PC-3 (cell line): ENCODE measurements at regions not wholly inside any gene's neighbourhood (a gene's known extent, or its start where the extent isn't known, plus 50 kb on each side); places are given as distances from the start of the nearest gene placed in this dataset.

Experiments used
- ATAC-seq: fragments of 200-7000 bp; cut with Tn5 transposase; 2 replicates; pipeline ENCODE4 v1.9.1; 2020; ENCODE audit warnings: mild to moderate bottlenecking, moderate library complexity
- BruUV-seq: library from RNA; stranded (reverse); fragments of 400-500 nt; replicated peaks from 2 replicates; lab custom pipeline; 2021; lab: Mats Ljungman, UMichigan
- CTCF ChIA-PET: fragments of 300-600 bp; sonication (Branson Sonifier 250); formaldehyde crosslinking; loops from one replicate; lab custom pipeline; 2022; ENCODE audit warnings: antibody characterized with exemption; lab: Charles Lee
- POLR2A ChIA-PET: fragments of 300-600 bp; sonication (Branson Sonifier 250); formaldehyde crosslinking; loops from one replicate; lab custom pipeline; 2022; ENCODE audit warnings: antibody characterized with exemption; ENCODE audit not compliant: unreplicated experiment; lab: Charles Lee
- DNase-seq: peaks from one replicate; pipeline ENCODE4 v3.0.0-alpha.2; 2015
- H2AFZ ChIP-seq: fragments of 300-600 bp; sonication (generic); 2 replicates; pipeline ENCODE4 v1.6.0; 2016; ENCODE audit warnings: antibody characterized with exemption, low read length
- H3F3A ChIP-seq: fragments of 300-600 bp; sonication (generic); one replicate; pipeline ENCODE4 v1.6.0; 2017; ENCODE audit warnings: antibody characterized with exemption, low read length, control low read depth, mild to moderate bottlenecking; ENCODE audit not compliant: unreplicated experiment
- H3K27ac ChIP-seq: fragments of 300-600 bp; sonication (generic); 2 replicates; pipeline ENCODE4 v1.5.1; 2016; ENCODE audit warnings: mild to moderate bottlenecking, low read length
- H3K27me3 ChIP-seq: fragments of 300-600 bp; sonication (generic); 2 replicates; pipeline ENCODE4 v1.6.1; 2016; ENCODE audit warnings: low read length, mixed read lengths
- H3K36me3 ChIP-seq: fragments of 300-600 bp; sonication (generic); 2 replicates; pipeline ENCODE4 v1.6.1; 2016; ENCODE audit warnings: low read depth, mixed run types, low read length, mixed read lengths
- H3K4me1 ChIP-seq: fragments of 300-600 bp; sonication (generic); 2 replicates; pipeline ENCODE4 v1.5.1; 2016; ENCODE audit warnings: low read length; ENCODE audit not compliant: insufficient read depth
- H3K4me2 ChIP-seq: fragments of 300-600 bp; sonication (generic); 2 replicates; pipeline ENCODE4 v1.6.0; 2016; ENCODE audit warnings: low read length
- H3K4me3 ChIP-seq: fragments of 300-600 bp; sonication (generic); 2 replicates; pipeline ENCODE4 v1.5.1; 2016; ENCODE audit warnings: mild to moderate bottlenecking, low read length, mixed read lengths
- H3K79me2 ChIP-seq: fragments of 300-600 bp; sonication (generic); 2 replicates; pipeline ENCODE4 v1.6.1; 2017; ENCODE audit warnings: low read length, mixed read lengths
- H3K9ac ChIP-seq: fragments of 300-600 bp; sonication (generic); 2 replicates; pipeline ENCODE4 v1.6.0; 2016; ENCODE audit warnings: mild to moderate bottlenecking, low read length
- H3K9me2 ChIP-seq: fragments of 300-600 bp; sonication (generic); replicated peaks from 2 replicates; pipeline ENCODE4 v1.6.1; 2016; ENCODE audit warnings: mixed run types, low read length, mixed read lengths
- H3K9me3 ChIP-seq: fragments of 300-600 bp; sonication (generic); 2 replicates; pipeline ENCODE4 v1.6.1; 2016; ENCODE audit warnings: low read length, mixed read lengths
- H4K20me1 ChIP-seq: fragments of 300-600 bp; sonication (generic); 2 replicates; pipeline ENCODE4 v1.6.1; 2016; ENCODE audit warnings: low read length, mixed read lengths
- EZH2 ChIP-seq: fragments of 300-600 bp; sonication (generic); IDR thresholded peaks from one replicate; pipeline ENCODE4 v1.6.1; 2017; ENCODE audit warnings: antibody characterized with exemption, mild to moderate bottlenecking, low read length; ENCODE audit not compliant: unreplicated experiment
- EZH2phosphoT487 ChIP-seq: fragments of 300-600 bp; sonication (generic); IDR thresholded peaks from 2 replicates; pipeline ENCODE4 v1.6.1; 2018; ENCODE audit warnings: mild to moderate bottlenecking, antibody characterized with exemption, low read length, borderline replicate concordance
- intact Hi-C: fragments of 100-400 bp; cut with micrococcal nuclease; formaldehyde crosslinking; loops from 2 replicates; pipeline ENCODE4 v1.9.0; 2023
- TF ChIP-seq, protein P1 (sequence below): fragments of 300-600 bp; sonication (generic); conservative IDR thresholded peaks from 2 replicates; pipeline ENCODE4 v1.5.1; 2017; ENCODE audit warnings: antibody characterized with exemption, low read depth, mild to moderate bottlenecking, low read length

DNA sequence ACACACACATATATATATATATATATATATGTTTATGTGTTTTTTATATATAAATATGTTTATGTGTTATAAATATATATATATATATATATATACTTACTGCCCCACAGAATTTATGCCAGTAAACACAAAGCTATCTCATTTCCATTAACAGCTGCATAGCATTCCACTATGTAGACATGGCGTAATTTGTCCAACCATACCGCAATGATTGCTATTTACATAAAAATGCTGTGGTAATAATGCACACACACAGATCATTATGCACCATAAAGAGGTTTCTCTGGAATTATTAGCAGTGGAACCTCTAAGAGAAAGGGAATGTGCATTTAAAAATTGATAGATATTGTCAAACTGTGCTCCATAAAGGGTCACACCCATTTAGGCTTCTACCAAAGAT is 150.1 kb downstream of the CEP120 start:
- intact Hi-C loops: no loop called here
- Histone ChIP-seq H3K79me2 (no peaks in the 10 kb centered on the region), H3K27me3 (peaks cover 20% of the 10 kb centered on the region), H3K27ac (no peak overlapping the region), H3K9me2 (no peaks in the 10 kb centered on the region), H3K4me1 (no peaks in the 10 kb centered on the region), H3F3A (no peaks in the 10 kb centered on the region), H3K36me3 (no peaks in the 10 kb centered on the region), H2AFZ (no peak overlapping the region), H3K4me3 (no peak overlapping the region), H3K9ac (no peak overlapping the region), H3K4me2 (no peak overlapping the region), H4K20me1 (no peaks in the 10 kb centered on the region), H3K9me3 (no peaks in the 10 kb centered on the region)
- CTCF ChIA-PET: no interaction called here
- BruUV-seq: no TSS peak
- DNase-seq: no peak
- TF ChIP-seq, protein P1, sequence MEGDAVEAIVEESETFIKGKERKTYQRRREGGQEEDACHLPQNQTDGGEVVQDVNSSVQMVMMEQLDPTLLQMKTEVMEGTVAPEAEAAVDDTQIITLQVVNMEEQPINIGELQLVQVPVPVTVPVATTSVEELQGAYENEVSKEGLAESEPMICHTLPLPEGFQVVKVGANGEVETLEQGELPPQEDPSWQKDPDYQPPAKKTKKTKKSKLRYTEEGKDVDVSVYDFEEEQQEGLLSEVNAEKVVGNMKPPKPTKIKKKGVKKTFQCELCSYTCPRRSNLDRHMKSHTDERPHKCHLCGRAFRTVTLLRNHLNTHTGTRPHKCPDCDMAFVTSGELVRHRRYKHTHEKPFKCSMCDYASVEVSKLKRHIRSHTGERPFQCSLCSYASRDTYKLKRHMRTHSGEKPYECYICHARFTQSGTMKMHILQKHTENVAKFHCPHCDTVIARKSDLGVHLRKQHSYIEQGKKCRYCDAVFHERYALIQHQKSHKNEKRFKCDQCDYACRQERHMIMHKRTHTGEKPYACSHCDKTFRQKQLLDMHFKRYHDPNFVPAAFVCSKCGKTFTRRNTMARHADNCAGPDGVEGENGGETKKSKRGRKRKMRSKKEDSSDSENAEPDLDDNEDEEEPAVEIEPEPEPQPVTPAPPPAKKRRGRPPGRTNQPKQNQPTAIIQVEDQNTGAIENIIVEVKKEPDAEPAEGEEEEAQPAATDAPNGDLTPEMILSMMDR: no peak
- TF ChIP-seq EZH2 (no peak), EZH2phosphoT487 (no peak)
- POLR2A ChIA-PET: no interaction called here
- no peak for ATAC-seq

DNA sequence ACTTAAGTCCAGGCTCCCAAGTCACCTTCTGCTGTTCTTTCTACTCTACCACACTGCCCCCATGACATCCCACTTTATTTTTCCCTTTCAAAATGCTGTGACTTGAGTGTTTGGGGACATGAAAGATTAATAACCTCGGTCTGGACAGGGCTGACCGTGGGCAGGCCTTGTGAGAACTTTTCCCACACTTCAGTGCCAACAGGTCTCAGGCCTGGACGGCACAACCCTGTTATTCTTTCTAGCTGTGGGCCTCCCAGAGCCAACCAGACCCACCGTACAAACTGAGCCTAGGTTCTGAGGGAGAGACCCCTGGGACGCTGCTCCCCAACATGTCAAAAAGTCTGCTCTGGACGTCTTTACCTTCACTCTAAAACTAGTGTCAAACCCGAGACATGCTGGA is 153.4 kb downstream of the CEP120 start:
- no peaks in the 10 kb centered on the region for H3F3A ChIP-seq
- no peaks in the 10 kb centered on the region for H4K20me1 ChIP-seq
- CTCF ChIA-PET: no interaction called here
- no TSS peak for BruUV-seq
- no peaks in the 10 kb centered on the region for H3K9me3 ChIP-seq
- no peak overlapping the region for H3K9ac ChIP-seq
- no peak overlapping the region for H3K27ac ChIP-seq
- H3K27me3 ChIP-seq: peaks cover 4% of the 10 kb centered on the region; the same call in 1 of the 2 replicates
- no peaks in the 10 kb centered on the region for H3K9me2 ChIP-seq
- TF ChIP-seq EZH2: no peak
- TF ChIP-seq, protein P1: no peak
- no peak for TF ChIP-seq EZH2phosphoT487
- H3K79me2 ChIP-seq: no peaks in the 10 kb centered on the region
- ATAC-seq (no peak), DNase-seq (no peak)
- no peak overlapping the region for H3K4me2 ChIP-seq
- POLR2A ChIA-PET: no interaction called here
- H3K36me3 ChIP-seq: no peaks in the 10 kb centered on the region
- H3K4me3 ChIP-seq: no peak overlapping the region
- H3K4me1 ChIP-seq: no peaks in the 10 kb centered on the region
- H2AFZ ChIP-seq: no peak overlapping the region
- intact Hi-C loops: no loop called here

DNA sequence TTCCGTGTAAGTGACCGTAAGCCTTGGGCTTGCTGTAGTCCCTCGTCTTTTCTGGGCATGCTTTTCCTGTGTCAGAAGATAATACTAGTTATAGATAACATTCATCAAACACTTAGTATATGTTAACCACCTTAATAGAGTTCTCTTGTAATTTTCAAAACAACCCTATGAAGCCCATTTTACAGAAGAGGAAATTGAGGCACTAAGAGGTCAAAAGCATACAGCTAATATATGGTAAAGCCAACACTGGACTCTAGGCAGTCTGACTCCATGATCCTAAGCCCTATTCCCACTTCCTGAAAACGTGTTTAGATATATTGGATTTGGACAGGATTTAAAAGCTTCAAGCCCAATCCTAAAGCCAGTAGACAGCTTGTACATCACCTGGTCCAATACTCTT is 153.8 kb downstream of the CEP120 start:
- BruUV-seq: no TSS peak

More for the DNA sequence above, 153.8 kb downstream of the CEP120 start:
- H3K9me2 ChIP-seq: no peaks in the 10 kb centered on the region
- H3K27ac ChIP-seq: no peak overlapping the region
- H3F3A ChIP-seq: no peaks in the 10 kb centered on the region
- POLR2A ChIA-PET: no interaction called here
- no peak overlapping the region for H3K9ac ChIP-seq
- DNase-seq: no peak
- TF ChIP-seq EZH2 (no peak), EZH2phosphoT487 (no peak)
- TF ChIP-seq, protein P1: no peak
- no peaks in the 10 kb centered on the region for H3K36me3 ChIP-seq
- no peaks in the 10 kb centered on the region for H3K9me3 ChIP-seq
- H3K4me3 ChIP-seq: no peak overlapping the region
- intact Hi-C loops: no loop called here
- no peak overlapping the region for H3K4me2 ChIP-seq
- no peak for ATAC-seq
- H3K79me2 ChIP-seq: no peaks in the 10 kb centered on the region
- no peaks in the 10 kb centered on the region for H4K20me1 ChIP-seq
- CTCF ChIA-PET: no interaction called here
- H2AFZ ChIP-seq: no peak overlapping the region
- H3K27me3 ChIP-seq: no peaks in the 10 kb centered on the region; the same call in 1 of the 2 replicates
- H3K4me1 ChIP-seq: no peaks in the 10 kb centered on the region
